B cell (primary cell): ENCODE measurements at regions not wholly inside any gene's neighbourhood (a gene's known extent, or its start where the extent isn't known, plus 50 kb on each side); places are given as distances from the start of the nearest gene placed in this dataset.

Experiments
- EZH2 ChIP-seq: IDR thresholded peaks from 2 replicates; pipeline ENCODE4 v1.6.1; 2012; ENCODE audit warnings: borderline replicate concordance, low read depth, mild to moderate bottlenecking, moderate library complexity, low read length; ENCODE audit not compliant: insufficient read depth, poor library complexity, severe bottlenecking
- TF ChIP-seq, protein P1 (sequence below): fragments of 200-600 bp; IDR thresholded peaks from one replicate; pipeline ENCODE4 v1.8.0; 2022; ENCODE audit warnings: antibody characterized with exemption, mild to moderate bottlenecking

DNA sequence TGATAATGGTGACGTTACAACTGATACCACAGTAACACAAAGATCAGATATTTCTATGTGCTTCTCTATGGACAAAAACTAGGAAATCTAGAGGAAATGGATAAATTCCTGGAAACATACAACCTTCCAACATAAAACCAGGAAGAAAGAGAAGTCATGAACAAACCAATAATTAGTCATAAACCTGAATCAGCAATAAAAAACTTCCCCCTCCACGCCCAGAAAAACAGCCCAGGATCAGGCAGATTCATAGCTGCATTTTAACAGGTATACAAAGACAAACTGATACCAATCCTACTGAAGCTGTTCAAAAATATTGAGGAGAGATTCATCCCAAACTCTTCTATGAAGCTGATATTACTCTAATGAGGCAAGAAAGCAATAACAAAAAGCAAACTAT lies 1535.2 kb upstream of the LRRTM1 start:
- TF ChIP-seq, protein P1, sequence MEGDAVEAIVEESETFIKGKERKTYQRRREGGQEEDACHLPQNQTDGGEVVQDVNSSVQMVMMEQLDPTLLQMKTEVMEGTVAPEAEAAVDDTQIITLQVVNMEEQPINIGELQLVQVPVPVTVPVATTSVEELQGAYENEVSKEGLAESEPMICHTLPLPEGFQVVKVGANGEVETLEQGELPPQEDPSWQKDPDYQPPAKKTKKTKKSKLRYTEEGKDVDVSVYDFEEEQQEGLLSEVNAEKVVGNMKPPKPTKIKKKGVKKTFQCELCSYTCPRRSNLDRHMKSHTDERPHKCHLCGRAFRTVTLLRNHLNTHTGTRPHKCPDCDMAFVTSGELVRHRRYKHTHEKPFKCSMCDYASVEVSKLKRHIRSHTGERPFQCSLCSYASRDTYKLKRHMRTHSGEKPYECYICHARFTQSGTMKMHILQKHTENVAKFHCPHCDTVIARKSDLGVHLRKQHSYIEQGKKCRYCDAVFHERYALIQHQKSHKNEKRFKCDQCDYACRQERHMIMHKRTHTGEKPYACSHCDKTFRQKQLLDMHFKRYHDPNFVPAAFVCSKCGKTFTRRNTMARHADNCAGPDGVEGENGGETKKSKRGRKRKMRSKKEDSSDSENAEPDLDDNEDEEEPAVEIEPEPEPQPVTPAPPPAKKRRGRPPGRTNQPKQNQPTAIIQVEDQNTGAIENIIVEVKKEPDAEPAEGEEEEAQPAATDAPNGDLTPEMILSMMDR = no peak
- no peak for TF ChIP-seq EZH2
